Fibroblast of peridontal ligament (primary cell): ENCODE measurements at regions not wholly inside any gene's neighbourhood (a gene's known extent, or its start where the extent isn't known, plus 50 kb on each side); places are given as distances from the start of the nearest gene placed in this dataset.

Experiments
- DNase-seq: peaks from one replicate; pipeline ENCODE4 v3.0.0-alpha.2; 2010; ENCODE audit errors: extremely low read depth

- no peak for DNase-seq
Observed at GRCh38 chr1:57659804-57660203, 235.9 kb upstream of the DAB1 start.

GRCh38 chr1:57655161-57655560 is 231.3 kb upstream of the DAB1 start:
- no peak for DNase-seq

GRCh38 chr1:57644667-57645066 is 220.8 kb upstream of the DAB1 start:
- DNase-seq, result no peak

GRCh38 chr1:57638239-57638638 is 214.4 kb upstream of the DAB1 start:
- no peak for DNase-seq

- DNase-seq, result no peak
Observed at GRCh38 chr1:57637155-57637554, 213.3 kb upstream of the DAB1 start.

- DNase-seq, result no peak
Observed at GRCh38 chr1:57633881-57634280, 210.0 kb upstream of the DAB1 start.

GRCh38 chr1:57633056-57633455 is 209.2 kb upstream of the DAB1 start:
- DNase-seq, result no peak

- no peak for DNase-seq
Observed at GRCh38 chr1:57632401-57632800, 208.5 kb upstream of the DAB1 start.

- DNase-seq, result no peak
Observed at GRCh38 chr1:57627612-57628011, 203.8 kb upstream of the DAB1 start.

- DNase-seq, result no peak
Observed at GRCh38 chr1:57623791-57624538, 200.1 kb upstream of the DAB1 start.

GRCh38 chr1:57623039-57623790 is 199.4 kb upstream of the DAB1 start:
- no peak for DNase-seq

GRCh38 chr1:57621776-57622175 is 197.9 kb upstream of the DAB1 start:
- no peak for DNase-seq

- DNase-seq, result no peak
Observed at GRCh38 chr1:57620605-57621004, 196.7 kb upstream of the DAB1 start.

- DNase-seq, result no peak
Observed at GRCh38 chr1:57616921-57617320, 193.1 kb upstream of the DAB1 start.

GRCh38 chr1:57615956-57616355 is 192.1 kb upstream of the DAB1 start:
- DNase-seq, result no peak

- DNase-seq, result no peak
Observed at GRCh38 chr1:57612833-57613232, 189.0 kb upstream of the DAB1 start.

GRCh38 chr1:57605933-57606332 is 182.1 kb upstream of the DAB1 start:
- no peak for DNase-seq

- no peak for DNase-seq
Observed at GRCh38 chr1:57603696-57604095, 179.8 kb upstream of the DAB1 start.

- DNase-seq, result no peak
Observed at GRCh38 chr1:57600424-57600823, 176.6 kb upstream of the DAB1 start.

- DNase-seq, result no peak
Observed at GRCh38 chr1:57599236-57599994, 175.6 kb upstream of the DAB1 start.

- no peak for DNase-seq
Observed at GRCh38 chr1:57597036-57597435, 173.2 kb upstream of the DAB1 start.

- no peak for DNase-seq
Observed at GRCh38 chr1:57594002-57594401, 170.1 kb upstream of the DAB1 start.

- no peak for DNase-seq
Observed at GRCh38 chr1:57591842-57592241, 168.0 kb upstream of the DAB1 start.
